HepG2 (cell line): ENCODE measurements at regions not wholly inside any gene's neighbourhood (a gene's known extent, or its start where the extent isn't known, plus 50 kb on each side); places are given as distances from the start of the nearest gene placed in this dataset.

Experiments
- ATAC-seq: fragments of 200-7000 bp; cut with Tn5 transposase; 3 replicates; pipeline ENCODE4 v1.9.1; 2020; ENCODE audit warnings: mild to moderate bottlenecking, moderate library complexity
- BruUV-seq: library from RNA; stranded (reverse); fragments of 400-500 nt; replicated peaks from 2 replicates; lab custom pipeline; 2021; lab: Mats Ljungman, UMichigan
- CTCF ChIA-PET: fragments of 300-600 bp; formaldehyde crosslinking; extraction: SDS; loops from one replicate; lab custom pipeline; 2021; ENCODE audit warnings: low total read pairs, inconsistent platforms, low intra/inter-chr PET ratio; lab: Yijun Ruan, JAX
- POLR2A ChIA-PET: fragments of 350-600 bp; sonication (Branson Sonifier 250); formaldehyde crosslinking; loops from one replicate; lab custom pipeline; 2020; ENCODE audit warnings: antibody characterized with exemption, inconsistent platforms; lab: Yijun Ruan, JAX
- DNase-seq: peaks from one replicate; pipeline ENCODE4 v3.0.0-alpha.2; 2015; ENCODE audit warnings: low spot score
- FAIRE-seq: peaks from 3 replicates; lab custom pipeline; 2011; peaks lifted over from hg19 to GRCh38; lab: Jason Lieb, UNC
- H2AFZ ChIP-seq: one replicate; pipeline ENCODE4 v1.6.1; 2011; ENCODE audit warnings: low read length, inconsistent platforms
- H3K27ac ChIP-seq: fragments of 300-600 bp; 3 replicates; pipeline ENCODE4 v1.8.0; 2011; ENCODE audit warnings: mixed run types, mild to moderate bottlenecking, mixed read lengths, low read length, inconsistent platforms; ENCODE audit not compliant: insufficient read depth; ENCODE audit errors: extremely low read length
- H3K27me3 ChIP-seq, 2 experiments: fragments of 200-600 bp in 1 of 2; 2 replicates in 1 of 2; 3 replicates in 1 of 2; pipeline versions ENCODE4 v1.6.0 to v1.8.0; 2011; ENCODE audit warnings: low read length in 2 of 2, mild to moderate bottlenecking in 2 of 2, moderate library complexity in 2 of 2, inconsistent platforms in 1 of 2; ENCODE audit not compliant: insufficient read depth in 2 of 2, control insufficient read depth in 1 of 2
- H3K36me3 ChIP-seq, 2 experiments: fragments of 200-600 bp in 1 of 2; replicated peaks in 1 of 2; 2 replicates in 1 of 2; 3 replicates in 1 of 2; pipeline versions ENCODE4 v1.5.1 to v1.8.0; 2011; ENCODE audit warnings: low read length in 2 of 2, inconsistent platforms in 1 of 2; ENCODE audit not compliant: insufficient read depth in 2 of 2, control insufficient read depth in 1 of 2
- H3K4me1 ChIP-seq: 2 replicates; pipeline ENCODE4 v1.5.1; 2012; ENCODE audit warnings: low read length, inconsistent platforms; ENCODE audit not compliant: insufficient read depth
- H3K4me2 ChIP-seq: 2 replicates; pipeline ENCODE4 v1.6.0; 2011; ENCODE audit warnings: low read depth, low read length, inconsistent platforms
- H3K4me3 ChIP-seq, 3 experiments: fragments of 200-600 bp in 1 of 3; sonication (generic), shearing (Covaris generic) in 1 of 3; replicated peaks in 1 of 3; 2 replicates each; pipeline ENCODE4 v1.5.1; 2011 to 2016; ENCODE audit warnings: low read length in 3 of 3, inconsistent platforms in 2 of 3, low read depth in 2 of 3, mild to moderate bottlenecking in 2 of 3, control low read depth in 1 of 3, mixed read lengths in 1 of 3; ENCODE audit not compliant: insufficient read depth in 1 of 3
- H3K79me2 ChIP-seq: one replicate; pipeline ENCODE4 v1.6.1; 2011; ENCODE audit warnings: low read length, inconsistent platforms; ENCODE audit not compliant: insufficient read depth
- H3K9ac ChIP-seq: 2 replicates; pipeline ENCODE4 v1.6.0; 2011; ENCODE audit warnings: mild to moderate bottlenecking, low read depth, low read length, inconsistent platforms; ENCODE audit not compliant: insufficient read depth
- H3K9me3 ChIP-seq: 2 replicates; pipeline ENCODE4 v1.5.1; 2012; ENCODE audit warnings: mild to moderate bottlenecking, low read length
- H4K20me1 ChIP-seq: 2 replicates; pipeline ENCODE4 v1.6.0; 2011; ENCODE audit warnings: inconsistent platforms, mild to moderate bottlenecking, low read length, moderate library complexity; ENCODE audit not compliant: insufficient read depth
- ASH2L ChIP-seq: fragments of 300-600, 200-600 bp; sonication (generic); IDR thresholded peaks from 2 replicates; pipeline ENCODE4 v1.7.0; 2017; ENCODE audit warnings: low read depth, mild to moderate bottlenecking, moderate library complexity, mixed read lengths, low read length; ENCODE audit not compliant: insufficient read length
- FOXJ3 ChIP-seq: sonication (generic); formaldehyde crosslinking; IDR thresholded peaks from 2 replicates; pipeline ENCODE4 v1.4.0; 2020; ENCODE audit warnings: missing genetic modification reagents, mild to moderate bottlenecking, borderline replicate concordance
- HNRNPL ChIP-seq: fragments of 200-400 bp; formaldehyde crosslinking; IDR thresholded peaks from 2 replicates; pipeline ENCODE4 v1.6.1; 2017; ENCODE audit warnings: mild to moderate bottlenecking, low read depth, low read length
- IRX3 ChIP-seq: sonication (generic); formaldehyde crosslinking; IDR thresholded peaks from 2 replicates; pipeline ENCODE4 v1.8.1; 2023; ENCODE audit warnings: mild to moderate bottlenecking, low read depth, missing genetic modification reagents, borderline replicate concordance
- POGZ ChIP-seq: sonication (generic); formaldehyde crosslinking; IDR thresholded peaks from 2 replicates; pipeline ENCODE4 v1.4.0; 2020; ENCODE audit warnings: mild to moderate bottlenecking, missing genetic modification reagents
- SP2 ChIP-seq: sonication (generic); formaldehyde crosslinking; IDR thresholded peaks from 2 replicates; pipeline ENCODE4 v1.5.1; 2020; ENCODE audit warnings: mild to moderate bottlenecking, missing genetic modification reagents
- STAT5B ChIP-seq: sonication (generic); formaldehyde crosslinking; IDR thresholded peaks from 2 replicates; pipeline ENCODE4 v1.4.0; 2020; ENCODE audit warnings: missing genetic modification reagents
- TBL1XR1 ChIP-seq: fragments of 150-350 bp; IDR thresholded peaks from 2 replicates; pipeline ENCODE4 v1.6.1; 2014; ENCODE audit warnings: borderline replicate concordance, low read length; ENCODE audit not compliant: partially characterized antibody
- THAP11 ChIP-seq: IDR thresholded peaks from 2 replicates; pipeline ENCODE4 v1.6.1; 2016; ENCODE audit warnings: missing biosample characterization, missing genetic modification reagents
- ZNF234 ChIP-seq: sonication (generic); formaldehyde crosslinking; conservative IDR thresholded peaks from 2 replicates; pipeline ENCODE4 v1.5.1; 2020; ENCODE audit warnings: mild to moderate bottlenecking, missing genetic modification reagents
- WGBS: methylation state at CpG from one replicate; pipeline ENCODE4 v1.1.6; 2017; ENCODE audit warnings: low lambda C conversion rate; 5-methylcytosine and 5-hydroxymethylcytosine counted together
- in situ Hi-C: cut with HindIII; loops from 2 replicates; pipeline ENCODE4 v1.10.0; 2017; ENCODE audit warnings: low pct_unique_long_range_greater_than_20kb; ENCODE audit not compliant: extremely low pct_ligation_motif_present
- intact Hi-C: fragments of 100-400 bp; cut with micrococcal nuclease; formaldehyde crosslinking; loops from one replicate; pipeline ENCODE4 v1.10.0; 2022; ENCODE audit not compliant: unreplicated experiment
- TF ChIP-seq, protein P1 (sequence below): IDR thresholded peaks from 2 replicates; pipeline ENCODE4 v1.4.0; 2020; ENCODE audit warnings: mild to moderate bottlenecking, missing genetic modification reagents
- TF ChIP-seq, protein P2 (sequence below): sonication (generic); formaldehyde crosslinking; IDR thresholded peaks from 2 replicates; pipeline ENCODE4 v1.5.0; 2020; ENCODE audit warnings: missing genetic modification reagents
- TF ChIP-seq, protein P3 (sequence below): sonication (generic); formaldehyde crosslinking; conservative IDR thresholded peaks from 2 replicates; pipeline ENCODE4 v1.4.0; 2020; ENCODE audit warnings: missing genetic modification reagents
- TF ChIP-seq, protein P4 (sequence below): sonication (generic); formaldehyde crosslinking; IDR thresholded peaks from 2 replicates; pipeline ENCODE4 v1.4.0; 2020; ENCODE audit warnings: mild to moderate bottlenecking, missing genetic modification reagents
- TF ChIP-seq, protein P5 (sequence below): sonication (generic); formaldehyde crosslinking; IDR thresholded peaks from 2 replicates; pipeline ENCODE4 v1.4.0; 2020; ENCODE audit warnings: missing genetic modification reagents
- TF ChIP-seq, protein P6 (sequence below): sonication (generic); formaldehyde crosslinking; IDR thresholded peaks from 2 replicates; pipeline ENCODE4 v1.5.0; 2020; ENCODE audit warnings: mild to moderate bottlenecking, missing genetic modification reagents

DNA sequence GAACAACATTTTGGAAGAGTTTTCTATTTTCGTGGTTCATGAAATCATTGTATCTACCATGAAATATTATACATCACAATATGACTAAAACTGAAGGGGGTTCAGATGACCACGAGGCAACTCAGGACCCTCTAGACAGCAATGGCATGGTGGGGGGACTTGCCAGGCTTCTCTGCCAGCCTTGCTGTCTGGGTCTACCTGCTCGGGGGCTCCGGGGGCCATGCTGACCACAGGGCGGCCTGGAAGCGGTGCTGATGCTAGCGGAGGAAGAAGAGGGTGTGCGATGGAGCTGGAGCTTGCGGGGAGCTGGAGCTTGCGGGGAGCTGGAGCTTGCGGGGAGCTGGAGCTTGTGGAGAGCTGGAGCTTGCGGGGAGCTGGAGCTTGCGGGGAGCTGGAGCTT lies 89.2 kb upstream of the IRX4 start:
- ATAC-seq (no peak), DNase-seq (no peak), FAIRE-seq (no peak)
- no TSS peak for BruUV-seq
- Histone ChIP-seq H3K36me3 (no peaks in the 10 kb centered on the region), H2AFZ (no peak overlapping the region), H3K4me2 (no peak overlapping the region), H3K9me3 (no peaks in the 10 kb centered on the region), H3K4me1 (no peaks in the 10 kb centered on the region), H4K20me1 (no peaks in the 10 kb centered on the region), H3K79me2 (no peaks in the 10 kb centered on the region), H3K27ac (no peak overlapping the region), H3K27me3 (peaks cover 0 to 21% of the 10 kb centered on the region in 2 experiments; a peak in 4 of 5 replicates), H3K4me3 (no peak overlapping the region), H3K9ac (no peak overlapping the region)
- ChIA-PET POLR2A (no interaction called here), CTCF (no interaction called here)
- intact Hi-C loops, result no loop called here
- TF ChIP-seq POGZ (CRISPR knock-in tag) (no peak), THAP11 (CRISPR knock-in tag) (no peak), SP2 (CRISPR knock-in tag) (no peak), ASH2L (no peak), STAT5B (CRISPR knock-in tag) (no peak), IRX3 (CRISPR knock-in tag) (no peak), TBL1XR1 (no peak), FOXJ3 (CRISPR knock-in tag) (no peak), ZNF234 (no peak), HNRNPL (no peak)
- TF ChIP-seq, protein P1, sequence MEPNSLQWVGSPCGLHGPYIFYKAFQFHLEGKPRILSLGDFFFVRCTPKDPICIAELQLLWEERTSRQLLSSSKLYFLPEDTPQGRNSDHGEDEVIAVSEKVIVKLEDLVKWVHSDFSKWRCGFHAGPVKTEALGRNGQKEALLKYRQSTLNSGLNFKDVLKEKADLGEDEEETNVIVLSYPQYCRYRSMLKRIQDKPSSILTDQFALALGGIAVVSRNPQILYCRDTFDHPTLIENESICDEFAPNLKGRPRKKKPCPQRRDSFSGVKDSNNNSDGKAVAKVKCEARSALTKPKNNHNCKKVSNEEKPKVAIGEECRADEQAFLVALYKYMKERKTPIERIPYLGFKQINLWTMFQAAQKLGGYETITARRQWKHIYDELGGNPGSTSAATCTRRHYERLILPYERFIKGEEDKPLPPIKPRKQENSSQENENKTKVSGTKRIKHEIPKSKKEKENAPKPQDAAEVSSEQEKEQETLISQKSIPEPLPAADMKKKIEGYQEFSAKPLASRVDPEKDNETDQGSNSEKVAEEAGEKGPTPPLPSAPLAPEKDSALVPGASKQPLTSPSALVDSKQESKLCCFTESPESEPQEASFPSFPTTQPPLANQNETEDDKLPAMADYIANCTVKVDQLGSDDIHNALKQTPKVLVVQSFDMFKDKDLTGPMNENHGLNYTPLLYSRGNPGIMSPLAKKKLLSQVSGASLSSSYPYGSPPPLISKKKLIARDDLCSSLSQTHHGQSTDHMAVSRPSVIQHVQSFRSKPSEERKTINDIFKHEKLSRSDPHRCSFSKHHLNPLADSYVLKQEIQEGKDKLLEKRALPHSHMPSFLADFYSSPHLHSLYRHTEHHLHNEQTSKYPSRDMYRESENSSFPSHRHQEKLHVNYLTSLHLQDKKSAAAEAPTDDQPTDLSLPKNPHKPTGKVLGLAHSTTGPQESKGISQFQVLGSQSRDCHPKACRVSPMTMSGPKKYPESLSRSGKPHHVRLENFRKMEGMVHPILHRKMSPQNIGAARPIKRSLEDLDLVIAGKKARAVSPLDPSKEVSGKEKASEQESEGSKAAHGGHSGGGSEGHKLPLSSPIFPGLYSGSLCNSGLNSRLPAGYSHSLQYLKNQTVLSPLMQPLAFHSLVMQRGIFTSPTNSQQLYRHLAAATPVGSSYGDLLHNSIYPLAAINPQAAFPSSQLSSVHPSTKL (CRISPR knock-in tag), result no peak
- TF ChIP-seq, protein P2, sequence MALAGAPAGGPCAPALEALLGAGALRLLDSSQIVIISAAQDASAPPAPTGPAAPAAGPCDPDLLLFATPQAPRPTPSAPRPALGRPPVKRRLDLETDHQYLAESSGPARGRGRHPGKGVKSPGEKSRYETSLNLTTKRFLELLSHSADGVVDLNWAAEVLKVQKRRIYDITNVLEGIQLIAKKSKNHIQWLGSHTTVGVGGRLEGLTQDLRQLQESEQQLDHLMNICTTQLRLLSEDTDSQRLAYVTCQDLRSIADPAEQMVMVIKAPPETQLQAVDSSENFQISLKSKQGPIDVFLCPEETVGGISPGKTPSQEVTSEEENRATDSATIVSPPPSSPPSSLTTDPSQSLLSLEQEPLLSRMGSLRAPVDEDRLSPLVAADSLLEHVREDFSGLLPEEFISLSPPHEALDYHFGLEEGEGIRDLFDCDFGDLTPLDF (CRISPR knock-in tag), result no peak
- TF ChIP-seq, protein P3, sequence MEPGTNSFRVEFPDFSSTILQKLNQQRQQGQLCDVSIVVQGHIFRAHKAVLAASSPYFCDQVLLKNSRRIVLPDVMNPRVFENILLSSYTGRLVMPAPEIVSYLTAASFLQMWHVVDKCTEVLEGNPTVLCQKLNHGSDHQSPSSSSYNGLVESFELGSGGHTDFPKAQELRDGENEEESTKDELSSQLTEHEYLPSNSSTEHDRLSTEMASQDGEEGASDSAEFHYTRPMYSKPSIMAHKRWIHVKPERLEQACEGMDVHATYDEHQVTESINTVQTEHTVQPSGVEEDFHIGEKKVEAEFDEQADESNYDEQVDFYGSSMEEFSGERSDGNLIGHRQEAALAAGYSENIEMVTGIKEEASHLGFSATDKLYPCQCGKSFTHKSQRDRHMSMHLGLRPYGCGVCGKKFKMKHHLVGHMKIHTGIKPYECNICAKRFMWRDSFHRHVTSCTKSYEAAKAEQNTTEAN (CRISPR knock-in tag), result no peak
- TF ChIP-seq, protein P4, sequence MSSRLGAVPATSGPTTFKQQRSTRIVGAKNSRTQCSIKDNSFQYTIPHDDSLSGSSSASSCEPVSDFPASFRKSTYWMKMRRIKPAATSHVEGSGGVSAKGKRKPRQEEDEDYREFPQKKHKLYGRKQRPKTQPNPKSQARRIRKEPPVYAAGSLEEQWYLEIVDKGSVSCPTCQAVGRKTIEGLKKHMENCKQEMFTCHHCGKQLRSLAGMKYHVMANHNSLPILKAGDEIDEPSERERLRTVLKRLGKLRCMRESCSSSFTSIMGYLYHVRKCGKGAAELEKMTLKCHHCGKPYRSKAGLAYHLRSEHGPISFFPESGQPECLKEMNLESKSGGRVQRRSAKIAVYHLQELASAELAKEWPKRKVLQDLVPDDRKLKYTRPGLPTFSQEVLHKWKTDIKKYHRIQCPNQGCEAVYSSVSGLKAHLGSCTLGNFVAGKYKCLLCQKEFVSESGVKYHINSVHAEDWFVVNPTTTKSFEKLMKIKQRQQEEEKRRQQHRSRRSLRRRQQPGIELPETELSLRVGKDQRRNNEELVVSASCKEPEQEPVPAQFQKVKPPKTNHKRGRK, result no peak
- TF ChIP-seq, protein P5, sequence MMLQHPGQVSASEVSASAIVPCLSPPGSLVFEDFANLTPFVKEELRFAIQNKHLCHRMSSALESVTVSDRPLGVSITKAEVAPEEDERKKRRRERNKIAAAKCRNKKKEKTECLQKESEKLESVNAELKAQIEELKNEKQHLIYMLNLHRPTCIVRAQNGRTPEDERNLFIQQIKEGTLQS (CRISPR knock-in tag), result no peak
- TF ChIP-seq, protein P6, sequence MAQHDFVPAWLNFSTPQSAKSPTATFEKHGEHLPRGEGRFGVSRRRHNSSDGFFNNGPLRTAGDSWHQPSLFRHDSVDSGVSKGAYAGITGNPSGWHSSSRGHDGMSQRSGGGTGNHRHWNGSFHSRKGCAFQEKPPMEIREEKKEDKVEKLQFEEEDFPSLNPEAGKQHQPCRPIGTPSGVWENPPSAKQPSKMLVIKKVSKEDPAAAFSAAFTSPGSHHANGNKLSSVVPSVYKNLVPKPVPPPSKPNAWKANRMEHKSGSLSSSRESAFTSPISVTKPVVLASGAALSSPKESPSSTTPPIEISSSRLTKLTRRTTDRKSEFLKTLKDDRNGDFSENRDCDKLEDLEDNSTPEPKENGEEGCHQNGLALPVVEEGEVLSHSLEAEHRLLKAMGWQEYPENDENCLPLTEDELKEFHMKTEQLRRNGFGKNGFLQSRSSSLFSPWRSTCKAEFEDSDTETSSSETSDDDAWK (CRISPR knock-in tag), result no peak
- 35% methylated on average over 12 of the region's 13 CpGs for WGBS
- in situ Hi-C loops, result no loop called here
